HepG2 (cell line): ENCODE measurements at regions not wholly inside any gene's neighbourhood (a gene's known extent, or its start where the extent isn't known, plus 50 kb on each side); places are given as distances from the start of the nearest gene placed in this dataset.
A peak's percentile ranks its signal among the peaks of the same experiment; 100 is the strongest.

Experiments
- ATAC-seq: fragments of 200-7000 bp; cut with Tn5 transposase; 3 replicates; pipeline ENCODE4 v1.9.1; 2020; ENCODE audit warnings: mild to moderate bottlenecking, moderate library complexity
- BruUV-seq: library from RNA; stranded (reverse); fragments of 400-500 nt; replicated peaks from 2 replicates; lab custom pipeline; 2021; lab: Mats Ljungman, UMichigan
- CTCF ChIA-PET: fragments of 300-600 bp; formaldehyde crosslinking; extraction: SDS; loops from one replicate; lab custom pipeline; 2021; ENCODE audit warnings: low total read pairs, inconsistent platforms, low intra/inter-chr PET ratio; lab: Yijun Ruan, JAX
- POLR2A ChIA-PET: fragments of 350-600 bp; sonication (Branson Sonifier 250); formaldehyde crosslinking; loops from one replicate; lab custom pipeline; 2020; ENCODE audit warnings: antibody characterized with exemption, inconsistent platforms; lab: Yijun Ruan, JAX
- DNase-seq: peaks from one replicate; pipeline ENCODE4 v3.0.0-alpha.2; 2015; ENCODE audit warnings: low spot score
- FAIRE-seq: peaks from 3 replicates; lab custom pipeline; 2011; peaks lifted over from hg19 to GRCh38; lab: Jason Lieb, UNC
- H2AFZ ChIP-seq: one replicate; pipeline ENCODE4 v1.6.1; 2011; ENCODE audit warnings: low read length, inconsistent platforms
- H3K27ac ChIP-seq: fragments of 300-600 bp; 3 replicates; pipeline ENCODE4 v1.8.0; 2011; ENCODE audit warnings: mixed run types, mild to moderate bottlenecking, mixed read lengths, low read length, inconsistent platforms; ENCODE audit not compliant: insufficient read depth; ENCODE audit errors: extremely low read length
- H3K27me3 ChIP-seq, 2 experiments: fragments of 200-600 bp in 1 of 2; 2 replicates in 1 of 2; 3 replicates in 1 of 2; pipeline versions ENCODE4 v1.6.0 to v1.8.0; 2011; ENCODE audit warnings: low read length in 2 of 2, mild to moderate bottlenecking in 2 of 2, moderate library complexity in 2 of 2, inconsistent platforms in 1 of 2; ENCODE audit not compliant: insufficient read depth in 2 of 2, control insufficient read depth in 1 of 2
- H3K36me3 ChIP-seq, 2 experiments: fragments of 200-600 bp in 1 of 2; replicated peaks in 1 of 2; 2 replicates in 1 of 2; 3 replicates in 1 of 2; pipeline versions ENCODE4 v1.5.1 to v1.8.0; 2011; ENCODE audit warnings: low read length in 2 of 2, inconsistent platforms in 1 of 2; ENCODE audit not compliant: insufficient read depth in 2 of 2, control insufficient read depth in 1 of 2
- H3K4me1 ChIP-seq: 2 replicates; pipeline ENCODE4 v1.5.1; 2012; ENCODE audit warnings: low read length, inconsistent platforms; ENCODE audit not compliant: insufficient read depth
- H3K4me2 ChIP-seq: 2 replicates; pipeline ENCODE4 v1.6.0; 2011; ENCODE audit warnings: low read depth, low read length, inconsistent platforms
- H3K4me3 ChIP-seq, 3 experiments: fragments of 200-600 bp in 1 of 3; sonication (generic), shearing (Covaris generic) in 1 of 3; replicated peaks in 1 of 3; 2 replicates each; pipeline ENCODE4 v1.5.1; 2011 to 2016; ENCODE audit warnings: low read length in 3 of 3, inconsistent platforms in 2 of 3, low read depth in 2 of 3, mild to moderate bottlenecking in 2 of 3, control low read depth in 1 of 3, mixed read lengths in 1 of 3; ENCODE audit not compliant: insufficient read depth in 1 of 3
- H3K79me2 ChIP-seq: one replicate; pipeline ENCODE4 v1.6.1; 2011; ENCODE audit warnings: low read length, inconsistent platforms; ENCODE audit not compliant: insufficient read depth
- H3K9ac ChIP-seq: 2 replicates; pipeline ENCODE4 v1.6.0; 2011; ENCODE audit warnings: mild to moderate bottlenecking, low read depth, low read length, inconsistent platforms; ENCODE audit not compliant: insufficient read depth
- H3K9me3 ChIP-seq: 2 replicates; pipeline ENCODE4 v1.5.1; 2012; ENCODE audit warnings: mild to moderate bottlenecking, low read length
- H4K20me1 ChIP-seq: 2 replicates; pipeline ENCODE4 v1.6.0; 2011; ENCODE audit warnings: inconsistent platforms, mild to moderate bottlenecking, low read length, moderate library complexity; ENCODE audit not compliant: insufficient read depth
- CEBPB ChIP-seq: IDR thresholded peaks from 2 replicates; pipeline ENCODE4 v1.6.1; 2011; ENCODE audit warnings: low read depth, low read length, improper control_type of control experiment, borderline replicate concordance
- MXD4 ChIP-seq: IDR thresholded peaks from 2 replicates; pipeline ENCODE4 v1.6.1; 2016; ENCODE audit warnings: mild to moderate bottlenecking, missing biosample characterization, missing genetic modification reagents
- TEF ChIP-seq: sonication (generic); formaldehyde crosslinking; IDR thresholded peaks from 2 replicates; pipeline ENCODE4 v1.5.0; 2020; ENCODE audit warnings: missing genetic modification reagents
- TERF1 ChIP-seq: sonication (generic); formaldehyde crosslinking; IDR thresholded peaks from 2 replicates; pipeline ENCODE4 v1.8.0; 2022; ENCODE audit warnings: mild to moderate bottlenecking, missing genetic modification reagents, moderate library complexity
- ZFYVE20 ChIP-seq: sonication (generic); formaldehyde crosslinking; IDR thresholded peaks from 2 replicates; pipeline ENCODE4 v1.8.0; 2023; ENCODE audit warnings: low read depth, mild to moderate bottlenecking, moderate library complexity, missing genetic modification reagents, borderline replicate concordance
- ZKSCAN5 ChIP-seq: sonication (generic); formaldehyde crosslinking; IDR thresholded peaks from 2 replicates; pipeline ENCODE4 v1.5.1; 2020; ENCODE audit warnings: mild to moderate bottlenecking, missing genetic modification reagents
- ZNF431 ChIP-seq: sonication (generic); formaldehyde crosslinking; IDR thresholded peaks from 2 replicates; pipeline ENCODE4 v1.9.0; 2022; ENCODE audit warnings: missing genetic modification reagents, low read depth, mild to moderate bottlenecking, borderline replicate concordance
- WGBS: methylation state at CpG from one replicate; pipeline ENCODE4 v1.1.6; 2017; ENCODE audit warnings: low lambda C conversion rate; 5-methylcytosine and 5-hydroxymethylcytosine counted together
- in situ Hi-C: cut with HindIII; loops from 2 replicates; pipeline ENCODE4 v1.10.0; 2017; ENCODE audit warnings: low pct_unique_long_range_greater_than_20kb; ENCODE audit not compliant: extremely low pct_ligation_motif_present
- intact Hi-C: fragments of 100-400 bp; cut with micrococcal nuclease; formaldehyde crosslinking; loops from one replicate; pipeline ENCODE4 v1.10.0; 2022; ENCODE audit not compliant: unreplicated experiment

GRCh38 chr4:156419080-156419685, 465.5 kb upstream of the CTSO start:
- CTCF ChIA-PET, result no interaction called here
- no peaks in the 10 kb centered on the region for H3K36me3 ChIP-seq

DNA sequence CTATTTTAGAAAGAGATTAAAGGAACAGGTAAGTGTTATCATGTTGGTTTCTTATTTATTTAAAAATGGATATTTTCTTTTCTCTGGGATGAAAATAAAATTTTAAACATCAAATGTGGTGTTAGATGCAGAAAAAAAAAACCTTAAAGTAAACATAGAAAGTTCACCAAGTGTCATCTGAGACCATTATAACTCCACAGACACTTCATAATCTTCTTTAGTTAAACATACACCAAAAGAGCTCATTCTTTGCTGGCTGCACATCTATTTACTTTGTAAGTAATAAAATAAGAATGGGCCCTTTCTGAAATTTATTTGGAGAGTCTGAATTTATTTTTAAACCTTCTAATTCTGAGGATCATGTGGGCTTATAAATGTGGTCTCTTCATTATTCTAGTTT, 460.7 kb upstream of the CTSO start:
- ChIA-PET CTCF (no interaction called here), POLR2A (no interaction called here)
- no peak for ATAC-seq
- Histone ChIP-seq H3K4me3 (no peak overlapping the region), H3K27ac (no peak overlapping the region), H3K36me3 (no peaks in the 10 kb centered on the region), H3K9me3 (no peaks in the 10 kb centered on the region), H2AFZ (no peak overlapping the region), H3K4me2 (no peak overlapping the region), H3K9ac (no peak overlapping the region), H3K79me2 (no peaks in the 10 kb centered on the region), H3K4me1 (no peaks in the 10 kb centered on the region), H4K20me1 (no peaks in the 10 kb centered on the region), H3K27me3 (no peaks in the 10 kb centered on the region)
- TF ChIP-seq TERF1 (CRISPR knock-in tag), result no peak
- no peak for TF ChIP-seq TEF (CRISPR knock-in tag)
- no peak for TF ChIP-seq ZFYVE20 (CRISPR knock-in tag)
- TF ChIP-seq ZKSCAN5, result no peak
- TF ChIP-seq MXD4 (CRISPR knock-in tag), result no peak
- no TSS peak for BruUV-seq
- DNase-seq, result no peak
- FAIRE-seq, result no peak
- in situ Hi-C loops (no loop called here), intact Hi-C loops (no loop called here)

More at GRCh38 chr4:156419080-156419685, 465.5 kb upstream of the CTSO start:
- in situ Hi-C loops (no loop called here), intact Hi-C loops (no loop called here)
- Histone ChIP-seq H3K4me3 (no peak overlapping the region), H3K4me1 (no peaks in the 10 kb centered on the region), H2AFZ (no peak overlapping the region), H3K79me2 (no peaks in the 10 kb centered on the region)
- FAIRE-seq (no peak), ATAC-seq (no peak)
- BruUV-seq, result no TSS peak
- TF ChIP-seq CEBPB (peak; percentile 45; the same call in 1 of the 2 replicates), ZNF431 (CRISPR knock-in tag) (no peak)
- TF ChIP-seq, all 625 proteins: peak for 1
- Histone ChIP-seq H3K27me3 (no peaks in the 10 kb centered on the region), H3K27ac (no peak overlapping the region), H4K20me1 (no peaks in the 10 kb centered on the region), H3K9ac (no peak overlapping the region), H3K4me2 (no peak overlapping the region), H3K9me3 (no peaks in the 10 kb centered on the region)
- POLR2A ChIA-PET, result no interaction called here
- DNase-seq, result no peak
- WGBS, result 6% methylated on average over 2 of the region's 2 CpGs
